Endothelial cell of umbilical vein (primary cell): ENCODE measurements at regions not wholly inside any gene's neighbourhood (a gene's known extent, or its start where the extent isn't known, plus 50 kb on each side); places are given as distances from the start of the nearest gene placed in this dataset.
A peak's percentile ranks its signal among the peaks of the same experiment; 100 is the strongest.

Experiments
- BruUV-seq: library from RNA; stranded (reverse); fragments of 400-500 nt; replicated peaks from 2 replicates; lab custom pipeline; 2021; lab: Mats Ljungman, UMichigan
- CTCF ChIA-PET: fragments of 300-600, 350-600 bp; sonication (Branson Sonifier 250); formaldehyde crosslinking; loops from one replicate; lab custom pipeline; 2021; ENCODE audit warnings: antibody characterized with exemption, inconsistent platforms; lab: Charles Lee
- POLR2A ChIA-PET: fragments of 300-600, 350-600 bp; sonication (Branson Sonifier 250); formaldehyde crosslinking; loops from one replicate; lab custom pipeline; 2021; ENCODE audit warnings: antibody characterized with exemption, inconsistent platforms; lab: Charles Lee
- DNase-seq: peaks from one replicate; pipeline ENCODE4 v3.0.0-alpha.2; 2011; ENCODE audit warnings: low read depth, low spot score
- FAIRE-seq: peaks from 2 replicates; lab custom pipeline; 2011; peaks lifted over from hg19 to GRCh38; lab: Jason Lieb, UNC
- H2AFZ ChIP-seq: 2 replicates; pipeline ENCODE4 v1.6.0; 2012; ENCODE audit warnings: low read depth, low read length, control low read depth, inconsistent platforms
- H3K27ac ChIP-seq: 2 replicates; pipeline ENCODE4 v1.5.1; 2011; ENCODE audit warnings: low read depth, mild to moderate bottlenecking, control low read depth, low read length, moderate library complexity; ENCODE audit not compliant: insufficient read depth
- H3K27me3 ChIP-seq, 2 experiments: 2 replicates each; pipeline versions ENCODE4 v1.6.0 to v1.6.1; 2011; ENCODE audit warnings: low read length in 2 of 2, mixed read lengths in 1 of 2; ENCODE audit not compliant: control insufficient read depth in 2 of 2, insufficient read depth in 2 of 2
- H3K36me3 ChIP-seq, 2 experiments: 2 replicates in 1 of 2; 3 replicates in 1 of 2; pipeline ENCODE4 v1.5.1; 2011; ENCODE audit warnings: low read length in 2 of 2, mild to moderate bottlenecking in 1 of 2, moderate library complexity in 1 of 2; ENCODE audit not compliant: control insufficient read depth in 2 of 2, insufficient read depth in 2 of 2; ENCODE audit errors: extremely low read depth in 1 of 2
- H3K4me1 ChIP-seq: 3 replicates; pipeline ENCODE4 v1.5.1; 2011; ENCODE audit warnings: mild to moderate bottlenecking, low read length; ENCODE audit not compliant: control insufficient read depth, insufficient read depth; ENCODE audit errors: extremely low read depth
- H3K4me2 ChIP-seq: 2 replicates; pipeline ENCODE4 v1.6.1; 2011; ENCODE audit warnings: low read length, control low read depth, mixed read lengths; ENCODE audit not compliant: insufficient read depth
- H3K4me3 ChIP-seq, 3 experiments: fragments of 200-600 bp in 1 of 3; sonication (generic), shearing (Covaris generic) in 1 of 3; replicated peaks in 1 of 3; 2 replicates each; pipeline ENCODE4 v1.5.1; 2011 to 2016; ENCODE audit warnings: control low read depth in 3 of 3, low read length in 3 of 3, mild to moderate bottlenecking in 2 of 3, inconsistent platforms in 1 of 3, low read depth in 1 of 3, moderate library complexity in 1 of 3; ENCODE audit not compliant: insufficient read depth in 1 of 3
- H3K79me2 ChIP-seq: 2 replicates; pipeline ENCODE4 v1.6.0; 2012; ENCODE audit warnings: low read length, inconsistent platforms; ENCODE audit not compliant: control insufficient read depth, insufficient read depth
- H3K9ac ChIP-seq: replicated peaks from 2 replicates; pipeline ENCODE3; 2011; ENCODE audit warnings: low read length, control low read depth; ENCODE audit not compliant: insufficient read depth; ENCODE audit errors: extremely low read depth
- H3K9me1 ChIP-seq: replicated peaks from 3 replicates; pipeline ENCODE4 v1.6.0; 2011; ENCODE audit warnings: mild to moderate bottlenecking, low read length; ENCODE audit not compliant: control insufficient read depth, insufficient read depth; ENCODE audit errors: extremely low read depth
- H3K9me3 ChIP-seq: replicated peaks from 2 replicates; pipeline ENCODE4 v1.5.1; 2012; ENCODE audit warnings: low read length, inconsistent platforms; ENCODE audit not compliant: control insufficient read depth, insufficient read depth
- H4K20me1 ChIP-seq: replicated peaks from 2 replicates; pipeline ENCODE3; 2011; ENCODE audit warnings: mild to moderate bottlenecking, low read length; ENCODE audit not compliant: control insufficient read depth, insufficient read depth; ENCODE audit errors: extremely low read depth
- CTCF ChIP-seq, 2 donors: IDR thresholded peaks; 1 replicate in 1 of 2; 2 replicates in 1 of 2; pipeline ENCODE4 v1.5.1; 2011; ENCODE audit warnings: low read length in 2 of 2, mild to moderate bottlenecking in 2 of 2, moderate library complexity in 2 of 2, control low read depth in 1 of 2, inconsistent platforms in 1 of 2, low read depth in 1 of 2; ENCODE audit not compliant: insufficient read depth in 1 of 2; ENCODE audit errors: extremely low read depth in 1 of 2
- FOS ChIP-seq: IDR thresholded peaks from 2 replicates; pipeline ENCODE4 v1.6.1; 2011; ENCODE audit warnings: mild to moderate bottlenecking, low read length, moderate library complexity, borderline replicate concordance; ENCODE audit not compliant: insufficient read depth
- JUN ChIP-seq: IDR thresholded peaks from 2 replicates; pipeline ENCODE4 v1.6.1; 2011; ENCODE audit warnings: borderline replicate concordance, low read depth; ENCODE audit not compliant: insufficient read length, insufficient read depth
- dilution Hi-C: fragments of 300-500 bp; cut with MboI; formaldehyde crosslinking; loops from one replicate; pipeline ENCODE4 v1.15.0; 2019; ENCODE audit warnings: low sequenced_read_pairs; ENCODE audit not compliant: extremely low pct_ligation_motif_present
- intact Hi-C: fragments of 100-400 bp; cut with micrococcal nuclease; formaldehyde crosslinking; loops from one replicate; pipeline ENCODE4 v1.10.0; 2022

- intact Hi-C loops = no loop called here
- H4K20me1 ChIP-seq = no peaks in the 10 kb centered on the region
- H3K4me1 ChIP-seq = no peaks in the 10 kb centered on the region
- no peak overlapping the region for H3K4me3 ChIP-seq
- no peaks in the 10 kb centered on the region for H3K9me3 ChIP-seq
- BruUV-seq = no TSS peak
- ChIA-PET CTCF (no interaction called here), POLR2A (no interaction called here)
- FAIRE-seq = no peak
- H3K27ac ChIP-seq = no peak overlapping the region
- no peak overlapping the region for H2AFZ ChIP-seq
- no peak overlapping the region for H3K4me2 ChIP-seq
- no peak for DNase-seq
- H3K27me3 ChIP-seq = no peaks in the 10 kb centered on the region
- H3K36me3 ChIP-seq = no peaks in the 10 kb centered on the region
- H3K79me2 ChIP-seq = no peaks in the 10 kb centered on the region
- TF ChIP-seq JUN = no peak
- dilution Hi-C loops = no loop called here
- H3K9ac ChIP-seq = no peak overlapping the region
- H3K9me1 ChIP-seq = no peaks in the 10 kb centered on the region
Observed at GRCh38 chr14:104507443-104507842, 72.1 kb upstream of the C14orf180 start.

GRCh38 chr14:104509673-104510072 is 69.9 kb upstream of the C14orf180 start:
- no peak for DNase-seq
- no peaks in the 10 kb centered on the region for H4K20me1 ChIP-seq
- H3K9me3 ChIP-seq = no peaks in the 10 kb centered on the region
- no peaks in the 10 kb centered on the region for H3K36me3 ChIP-seq
- H3K79me2 ChIP-seq = no peaks in the 10 kb centered on the region
- POLR2A ChIA-PET = no interaction called here
- no peak overlapping the region for H3K4me3 ChIP-seq
- no peak overlapping the region for H3K27ac ChIP-seq
- intact Hi-C loops = no loop called here
- FAIRE-seq = no peak
- CTCF ChIA-PET = interaction anchor here (1.1 to 1.8 kb wide), 3 partner anchors 53 to 434 kb away, joined by 3 to 15 read pairs (median 3); no protein-coding TSS in a partner anchor
- no peak overlapping the region for H2AFZ ChIP-seq
- H3K9me1 ChIP-seq = no peaks in the 10 kb centered on the region
- dilution Hi-C loops = no loop called here
- no peaks in the 10 kb centered on the region for H3K27me3 ChIP-seq
- no peak overlapping the region for H3K9ac ChIP-seq
- no peak overlapping the region for H3K4me2 ChIP-seq
- TF ChIP-seq CTCF (IDR thresholded peaks at IDR 0.05; ENCODE audit: extremely low read depth in 1 of 2, insufficient read depth in 1 of 2, low read depth in 1 of 2, low read length in 2 of 2) = peak in 1 of 2 donors; percentile 36
- TF ChIP-seq FOS = no peak
- no TSS peak for BruUV-seq
- no peaks in the 10 kb centered on the region for H3K4me1 ChIP-seq
